Stimulated activated CD8-positive, alpha-beta memory T cell treated with anti-CD3 and anti-CD28 coated beads, Interleukin-4, amount 100 ng/mL, for 24 hours (primary cell): ENCODE measurements at regions not wholly inside any gene's neighbourhood (a gene's known extent, or its start where the extent isn't known, plus 50 kb on each side); places are given as distances from the start of the nearest gene placed in this dataset.

Experiments used
- DNase-seq: peaks from one replicate; pipeline ENCODE4 v3.0.0-alpha.2; 2020; ENCODE audit warnings: low read depth

GRCh38 chr5:89268460-89268859 is 385.5 kb upstream of the MEF2C start:
- DNase-seq, result no peak

DNA sequence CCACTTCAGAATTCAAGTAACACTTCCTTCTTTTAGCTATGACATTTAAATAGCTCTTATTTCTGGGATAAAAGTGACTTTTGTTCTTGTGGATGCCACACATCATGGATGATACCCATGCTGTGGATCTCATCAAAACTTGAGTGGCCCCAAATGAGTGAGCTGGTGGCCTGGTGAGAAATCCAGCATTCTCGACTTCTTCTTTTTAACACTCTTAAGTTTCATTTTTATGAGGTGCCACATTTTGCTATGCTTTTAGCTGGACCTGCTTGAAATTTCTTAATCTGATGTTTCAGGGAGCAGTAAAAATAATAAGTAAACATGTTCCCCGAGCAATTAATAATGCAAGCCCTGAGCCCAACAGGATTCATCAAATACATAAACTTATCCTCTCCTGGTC is 384.8 kb upstream of the MEF2C start:
- DNase-seq, result no peak

- DNase-seq, result no peak
Measured at GRCh38 chr5:89265511-89266179, 382.7 kb upstream of the MEF2C start.

DNA sequence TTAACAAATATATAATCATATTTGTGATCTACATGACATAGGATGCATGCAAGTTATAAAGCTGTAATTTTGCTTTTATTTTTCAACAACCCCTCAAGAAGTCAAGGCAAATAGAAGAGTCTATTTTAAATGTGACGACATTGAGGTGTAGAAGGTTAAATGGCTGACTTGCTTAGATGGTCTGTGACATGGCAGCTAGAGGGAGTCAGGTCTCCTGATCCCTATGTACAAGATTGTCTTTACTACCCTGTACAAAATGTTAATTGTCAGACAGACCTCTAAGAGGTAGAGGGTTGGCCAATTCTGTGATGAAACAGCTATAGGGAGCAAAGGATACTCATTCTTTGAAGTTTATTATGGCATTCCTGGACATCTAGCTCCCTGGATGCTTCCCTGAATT is 380.9 kb upstream of the MEF2C start:
- no peak for DNase-seq

DNA sequence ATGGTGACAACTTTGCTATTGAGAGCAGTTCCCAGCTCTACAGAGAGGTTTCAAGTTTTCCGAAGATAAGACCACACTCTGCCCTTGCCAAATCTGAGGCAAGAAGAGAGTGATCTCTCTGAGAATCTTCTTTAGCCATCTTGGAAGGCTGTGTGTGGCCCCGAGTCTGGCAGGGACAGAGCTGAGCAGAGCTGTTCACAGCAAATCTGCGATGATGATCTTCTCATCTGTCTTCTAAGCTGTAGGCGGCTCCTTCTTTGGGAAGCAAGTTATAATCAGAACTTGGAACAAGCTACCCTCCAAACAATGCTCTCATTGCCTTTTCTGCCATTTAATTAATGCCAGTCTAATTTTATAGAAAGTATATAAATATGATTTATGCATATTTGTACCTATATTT is 379.0 kb upstream of the MEF2C start:
- DNase-seq, result no peak

DNA sequence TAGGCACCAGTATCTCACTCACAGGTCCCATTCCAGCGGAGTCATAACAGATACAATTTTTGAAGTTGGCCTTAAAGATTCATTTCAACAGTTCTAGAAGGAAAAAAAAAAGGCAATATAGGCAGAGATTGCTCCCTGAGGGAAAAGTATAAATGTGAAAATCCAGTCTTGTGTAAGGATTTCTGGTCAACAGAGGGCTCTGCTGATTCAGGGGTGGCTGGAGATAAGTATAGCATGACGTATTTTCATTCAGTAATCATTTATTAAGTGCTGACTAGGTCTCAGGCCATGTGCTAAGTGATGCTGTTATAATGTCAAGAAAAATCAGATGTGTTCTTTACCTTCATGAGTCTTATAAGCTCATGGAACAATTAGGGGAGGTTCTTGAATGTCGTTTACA is 377.3 kb upstream of the MEF2C start:
- no peak for DNase-seq

DNA sequence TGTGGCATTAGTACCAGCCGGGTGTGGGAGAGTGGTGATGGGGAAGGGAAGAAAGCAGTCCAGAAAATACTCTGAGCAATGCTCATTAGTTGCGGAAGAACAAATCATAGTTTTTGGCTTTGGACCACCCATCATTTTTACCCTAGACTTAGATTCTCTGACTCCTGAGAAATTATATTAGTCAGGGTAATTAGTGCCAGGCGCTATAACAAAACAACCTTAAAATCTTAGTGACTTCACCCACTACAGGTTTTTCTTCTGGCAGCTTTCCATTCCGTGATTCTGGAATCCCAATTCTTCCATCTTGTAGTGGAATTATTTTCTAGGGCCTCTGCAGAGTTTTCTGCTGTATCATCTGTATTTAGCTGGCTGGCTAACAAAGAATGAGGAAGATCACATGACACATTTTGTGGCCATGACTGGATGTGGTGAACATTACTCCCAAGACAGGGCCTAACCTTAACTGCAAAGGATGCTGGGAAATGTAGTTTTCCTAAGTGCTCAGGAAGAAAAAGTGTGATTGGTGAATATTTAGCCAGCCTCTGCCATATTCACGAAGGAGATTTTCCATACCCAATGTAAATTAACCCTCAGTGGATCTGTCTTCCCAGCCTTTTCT is 373.0 kb upstream of the MEF2C start:
- no peak for DNase-seq

DNA sequence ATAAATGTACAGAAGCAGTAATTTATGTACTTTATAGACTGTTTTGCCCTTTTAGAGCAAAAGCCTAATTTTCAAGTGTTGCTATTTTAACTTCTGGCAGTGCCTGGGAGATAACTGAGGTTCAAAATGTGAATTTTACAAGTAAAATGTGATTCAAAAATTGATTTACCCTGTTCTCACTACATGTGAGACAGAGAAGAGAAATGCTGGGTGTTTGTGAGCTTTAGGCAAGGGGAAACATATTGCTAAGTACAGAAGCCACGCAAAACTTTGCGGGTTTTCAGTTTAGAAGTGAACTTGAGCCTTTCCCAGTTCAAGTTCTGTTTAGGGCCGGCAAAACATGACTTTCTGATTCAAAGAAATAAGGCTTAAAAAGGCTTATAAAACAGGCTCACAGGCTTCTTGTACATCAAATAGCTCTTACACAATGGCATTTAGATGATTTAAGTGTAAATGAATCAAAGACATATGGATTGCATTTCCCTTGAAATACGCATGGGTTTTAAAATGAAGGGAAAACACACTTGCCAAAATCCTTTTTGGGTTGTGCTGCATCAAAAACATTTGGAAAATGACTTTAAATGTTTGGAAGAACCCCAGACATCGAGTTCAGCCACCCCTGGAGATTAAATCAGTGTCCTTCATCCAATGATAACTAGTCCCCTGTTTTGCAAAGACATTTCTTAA is 370.8 kb upstream of the MEF2C start:
- no peak for DNase-seq

GRCh38 chr5:89246864-89247263 is 363.9 kb upstream of the MEF2C start:
- no peak for DNase-seq

DNA sequence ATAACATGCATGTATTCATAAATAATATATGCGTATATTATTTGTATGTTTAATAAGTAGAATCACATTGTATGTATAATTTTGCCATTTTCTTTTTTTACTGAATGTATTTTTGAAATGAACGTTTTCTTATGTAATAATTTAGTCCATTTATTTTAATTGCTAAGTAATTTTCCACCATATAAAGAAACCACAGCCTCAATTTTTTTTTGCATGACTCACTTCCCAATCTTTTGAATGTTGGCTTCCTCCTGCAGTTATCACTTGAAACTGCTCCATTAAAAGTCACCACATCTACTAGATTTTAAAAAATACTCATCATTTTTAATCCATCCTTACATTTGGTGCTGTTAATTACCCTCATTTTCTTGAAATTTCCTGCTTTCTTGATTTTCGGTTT is 363.3 kb upstream of the MEF2C start:
- DNase-seq, result no peak

- no peak for DNase-seq
Measured at GRCh38 chr5:89243611-89244010, 360.6 kb upstream of the MEF2C start.

DNA sequence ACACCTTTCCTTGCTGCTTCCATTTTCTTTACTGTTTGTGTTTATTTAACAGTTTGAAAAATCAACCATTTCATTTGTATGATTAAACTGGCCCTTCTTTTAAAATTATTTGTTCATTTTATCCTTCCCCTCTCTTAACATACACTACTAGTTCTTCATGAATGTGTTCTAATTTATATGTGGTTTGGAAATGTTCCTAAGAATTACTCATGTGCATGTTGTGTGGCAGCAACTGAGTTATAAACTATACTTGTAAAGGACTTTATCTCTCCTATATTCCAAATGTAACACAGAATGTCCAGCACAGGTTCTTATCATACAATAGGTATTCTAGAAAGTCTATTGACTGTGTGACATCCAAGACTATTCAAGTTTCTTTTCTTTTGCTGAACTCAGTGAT is 358.2 kb upstream of the MEF2C start:
- no peak for DNase-seq

DNA sequence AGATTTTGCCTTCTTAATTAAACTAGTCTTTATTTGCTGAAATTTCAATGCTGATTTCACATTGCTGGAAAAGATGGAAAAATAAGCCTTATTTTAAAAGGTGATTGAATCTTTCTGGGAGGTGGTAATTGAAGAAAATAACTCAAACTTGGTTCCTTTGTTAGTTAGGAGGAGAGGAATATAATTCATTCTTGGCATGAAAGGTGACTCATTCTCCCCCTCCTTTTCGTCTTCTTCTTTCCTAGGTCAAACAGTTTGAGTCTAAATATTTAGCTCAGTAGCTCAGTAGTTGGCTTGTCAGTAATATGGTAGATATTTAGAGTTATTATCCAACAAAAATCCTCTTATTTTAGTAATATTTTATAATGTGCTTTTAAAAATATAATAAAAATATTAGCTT is 353.9 kb upstream of the MEF2C start:
- DNase-seq, result no peak

- no peak for DNase-seq
Measured at GRCh38 chr5:89233462-89233861, 350.5 kb upstream of the MEF2C start.

- no peak for DNase-seq
Measured at GRCh38 chr5:89232139-89232603, 349.2 kb upstream of the MEF2C start.

GRCh38 chr5:89230178-89230577 is 347.2 kb upstream of the MEF2C start:
- no peak for DNase-seq

DNA sequence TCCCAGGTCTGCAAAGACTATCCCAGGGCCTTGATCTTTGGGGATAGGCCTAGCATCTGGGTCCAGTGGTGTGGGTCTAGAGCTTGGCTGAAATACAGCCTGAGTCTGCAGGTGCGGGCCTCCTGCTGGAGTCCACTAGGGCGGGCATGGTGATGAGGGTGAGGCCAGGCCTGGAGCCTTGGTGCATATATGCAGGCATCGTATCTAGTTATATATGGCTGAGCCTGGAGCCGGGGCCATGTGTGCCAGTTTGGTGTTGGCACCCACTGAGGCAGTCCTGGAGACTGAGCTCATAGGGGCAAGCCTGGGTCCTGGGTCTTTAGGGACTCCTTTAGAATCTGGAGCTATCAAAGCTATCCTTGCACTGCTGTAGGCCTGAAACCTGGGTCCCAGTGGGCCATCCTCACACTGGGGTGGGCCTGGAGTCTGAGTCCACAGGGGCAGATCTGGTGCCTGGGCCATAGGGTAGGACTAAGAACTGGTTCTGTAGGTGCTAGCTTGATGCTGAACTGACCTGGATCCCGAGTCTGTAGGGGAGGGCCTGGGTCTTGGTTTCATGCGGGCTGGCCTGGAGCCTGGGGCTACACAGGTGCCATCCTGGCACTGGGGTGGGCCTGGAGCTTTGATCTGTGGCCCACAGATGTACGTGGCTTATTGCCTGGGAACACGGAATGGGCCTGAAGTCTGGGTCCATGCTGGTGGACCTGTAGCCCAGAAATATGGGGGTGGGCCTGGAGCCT is 346.5 kb upstream of the MEF2C start:
- DNase-seq, result no peak

GRCh38 chr5:89228355-89228754 is 345.4 kb upstream of the MEF2C start:
- DNase-seq, result no peak

DNA sequence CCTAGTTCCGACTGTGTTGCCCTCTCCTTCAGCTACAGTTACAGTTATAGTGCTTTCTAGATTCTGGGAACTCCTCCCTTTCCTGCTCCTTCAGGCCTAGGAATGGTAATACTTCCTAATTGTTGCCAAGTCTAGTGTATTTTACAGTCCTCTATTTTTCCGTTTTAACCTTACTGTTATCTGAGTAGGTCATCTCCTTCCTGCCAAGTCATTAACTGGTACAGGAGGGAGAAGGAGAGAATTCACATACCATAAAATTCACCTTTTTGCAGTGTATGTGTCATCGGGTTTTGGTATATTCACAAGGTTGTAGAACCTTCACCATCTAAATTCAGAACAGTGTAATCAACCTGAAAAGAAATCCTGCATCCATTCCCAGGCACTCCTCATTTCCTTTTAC is 335.4 kb upstream of the MEF2C start:
- no peak for DNase-seq

DNA sequence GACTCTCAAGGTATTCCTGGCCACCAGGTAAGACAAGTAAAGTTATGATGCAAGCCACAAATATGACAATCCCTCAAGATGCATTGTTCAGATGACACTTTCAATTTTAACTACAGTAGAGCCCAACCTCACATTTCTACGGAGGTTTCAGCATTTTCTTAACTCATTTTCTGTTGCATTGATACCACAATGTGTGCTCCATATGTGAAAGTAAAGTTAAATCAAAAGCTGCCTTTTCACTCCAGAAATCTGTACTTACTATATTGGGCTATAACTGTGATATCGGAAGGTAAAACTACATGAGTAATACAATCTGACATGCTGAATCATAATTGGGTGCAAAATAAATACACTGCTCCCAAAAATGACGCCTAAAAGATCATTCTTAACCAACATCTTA is 333.6 kb upstream of the MEF2C start:
- DNase-seq, result no peak

GRCh38 chr5:89213573-89213972 is 330.6 kb upstream of the MEF2C start:
- no peak for DNase-seq

DNA sequence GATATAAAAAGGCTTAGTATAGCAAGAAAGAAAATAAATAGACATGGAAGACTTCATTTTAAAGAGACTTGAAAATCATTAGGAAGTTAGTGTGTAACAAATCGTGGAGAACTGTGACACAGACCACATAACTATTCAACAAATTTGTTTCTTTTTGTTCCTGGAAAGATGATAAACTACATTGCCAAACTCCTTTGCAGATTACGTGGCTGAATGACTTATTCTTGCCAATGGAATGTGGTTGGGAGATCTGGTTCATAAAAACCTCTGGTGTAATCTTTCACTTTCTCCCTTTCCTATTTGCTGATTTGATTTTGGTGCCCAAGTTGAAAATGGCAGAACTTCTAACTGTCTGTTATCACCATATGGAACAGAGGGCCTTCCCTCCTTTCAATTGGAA is 328.9 kb upstream of the MEF2C start:
- no peak for DNase-seq

GRCh38 chr5:89208811-89209210 is 325.8 kb upstream of the MEF2C start:
- DNase-seq, result no peak
